H9 (cell line): ENCODE measurements at regions not wholly inside any gene's neighbourhood (a gene's known extent, or its start where the extent isn't known, plus 50 kb on each side); places are given as distances from the start of the nearest gene placed in this dataset.

Experiments
- DNase-seq: peaks from one replicate; pipeline ENCODE4 v3.0.0-alpha.2; 2017
- H2AFZ ChIP-seq: one replicate; pipeline ENCODE4 v1.6.1; 2013; ENCODE audit warnings: mild to moderate bottlenecking, low read length, control low read depth, moderate library complexity
- H2AK5ac ChIP-seq: 2 replicates; pipeline ENCODE4 v1.6.1; 2013; ENCODE audit warnings: low read length, control low read depth, mixed read lengths; ENCODE audit not compliant: insufficient read length
- H2BK120ac ChIP-seq: one replicate; pipeline ENCODE4 v1.6.1; 2013; ENCODE audit warnings: low read depth, mild to moderate bottlenecking, low read length, control low read depth, inconsistent platforms; ENCODE audit not compliant: poor library complexity, severe bottlenecking
- H2BK12ac ChIP-seq: 2 replicates; pipeline ENCODE4 v1.6.1; 2013; ENCODE audit warnings: low read length, control low read depth, mixed read lengths, low read depth; ENCODE audit not compliant: insufficient read length
- H2BK15ac ChIP-seq: 2 replicates; pipeline ENCODE4 v1.6.1; 2013; ENCODE audit warnings: low read depth, low read length, control low read depth
- H2BK20ac ChIP-seq: one replicate; pipeline ENCODE4 v1.6.1; 2013; ENCODE audit warnings: low read depth, mild to moderate bottlenecking, low read length, control low read depth, inconsistent platforms; ENCODE audit not compliant: poor library complexity, severe bottlenecking
- H2BK5ac ChIP-seq: 2 replicates; pipeline ENCODE4 v1.6.1; 2013; ENCODE audit warnings: low read length, control low read depth, mixed read lengths; ENCODE audit not compliant: insufficient read length
- H3K14ac ChIP-seq: 2 replicates; pipeline ENCODE4 v1.6.1; 2013; ENCODE audit warnings: low read length, control low read depth; ENCODE audit not compliant: insufficient read depth
- H3K18ac ChIP-seq: 2 replicates; pipeline ENCODE4 v1.6.1; 2013; ENCODE audit warnings: low read depth, mild to moderate bottlenecking, mixed read lengths, low read length, control low read depth; ENCODE audit not compliant: insufficient read length
- H3K23ac ChIP-seq: 2 replicates; pipeline ENCODE4 v1.6.1; 2013; ENCODE audit warnings: low read length, control low read depth, mixed read lengths, low read depth; ENCODE audit not compliant: insufficient read length
- H3K23me2 ChIP-seq: 2 replicates; pipeline ENCODE4 v1.6.1; 2013; ENCODE audit warnings: low read depth, mild to moderate bottlenecking, mixed read lengths, low read length, control low read depth; ENCODE audit not compliant: insufficient read length, poor library complexity, severe bottlenecking
- H3K27ac ChIP-seq: 2 replicates; pipeline ENCODE4 v1.5.1; 2013; ENCODE audit warnings: low read length, control low read depth, mixed read lengths, low read depth; ENCODE audit not compliant: insufficient read length
- H3K27me3 ChIP-seq: 2 replicates; pipeline ENCODE4 v1.6.1; 2013; ENCODE audit warnings: low read length, control low read depth, inconsistent platforms; ENCODE audit not compliant: insufficient read depth
- H3K4ac ChIP-seq: 2 replicates; pipeline ENCODE4 v1.6.1; 2013; ENCODE audit warnings: low read depth, mild to moderate bottlenecking, control low read depth, inconsistent platforms, low read length, moderate library complexity
- H3K4me1 ChIP-seq: 2 replicates; pipeline ENCODE4 v1.6.1; 2013; ENCODE audit warnings: low read length, control low read depth, inconsistent platforms; ENCODE audit not compliant: insufficient read depth
- H3K4me2 ChIP-seq: 2 replicates; pipeline ENCODE4 v1.6.1; 2013; ENCODE audit warnings: low read length, control low read depth, mixed read lengths; ENCODE audit not compliant: insufficient read length, insufficient read depth
- H3K56ac ChIP-seq: 2 replicates; pipeline ENCODE4 v1.6.1; 2013; ENCODE audit warnings: low read depth, mild to moderate bottlenecking, mixed read lengths, low read length, control low read depth; ENCODE audit not compliant: insufficient read length
- H3K79me1 ChIP-seq: 2 replicates; pipeline ENCODE4 v1.6.1; 2013; ENCODE audit warnings: low read depth, mild to moderate bottlenecking, moderate library complexity, low read length, control low read depth, inconsistent platforms; ENCODE audit not compliant: insufficient read depth, poor library complexity, severe bottlenecking
- H3K79me2 ChIP-seq: 2 replicates; pipeline ENCODE4 v1.6.1; 2013; ENCODE audit warnings: low read length, control low read depth, inconsistent platforms; ENCODE audit not compliant: insufficient read depth
- H3K9ac ChIP-seq: 2 replicates; pipeline ENCODE4 v1.6.1; 2013; ENCODE audit warnings: low read length, control low read depth, mixed read lengths; ENCODE audit not compliant: insufficient read length; ENCODE audit errors: extremely low read depth
- H3K9me3 ChIP-seq: one replicate; pipeline ENCODE4 v1.6.1; 2013; ENCODE audit warnings: low read depth, low read length, inconsistent platforms; ENCODE audit not compliant: control insufficient read depth
- H3T11ph ChIP-seq: one replicate; pipeline ENCODE4 v1.6.1; 2013; ENCODE audit warnings: mild to moderate bottlenecking, low read length, control low read depth, inconsistent platforms
- H4K20me1 ChIP-seq: one replicate; pipeline ENCODE4 v1.6.1; 2013; ENCODE audit not compliant: control insufficient read depth, insufficient read length, insufficient read depth
- H4K5ac ChIP-seq: 2 replicates; pipeline ENCODE4 v1.6.1; 2013; ENCODE audit warnings: low read depth, mild to moderate bottlenecking, mixed read lengths, low read length, control low read depth; ENCODE audit not compliant: insufficient read length
- H4K8ac ChIP-seq: replicated peaks from 2 replicates; pipeline ENCODE4 v1.6.1; 2013; ENCODE audit warnings: low read length, control low read depth, mixed read lengths, low read depth; ENCODE audit not compliant: insufficient read length
- H4K91ac ChIP-seq: 2 replicates; pipeline ENCODE4 v1.6.1; 2013; ENCODE audit warnings: low read depth, mild to moderate bottlenecking, moderate library complexity, mixed read lengths, low read length, control low read depth; ENCODE audit not compliant: insufficient read length
- H3K27ac Mint-ChIP-seq, 3 experiments: 2 replicates in 2 of 3; 3 replicates in 1 of 3; pipeline ENCODE4 v1.8.0; 2020 to 2021; ENCODE audit warnings: mixed read lengths in 3 of 3, mild to moderate bottlenecking in 1 of 3, moderate library complexity in 1 of 3
- H3K27me3 Mint-ChIP-seq: 2 replicates; pipeline ENCODE4 v1.8.0; 2021; ENCODE audit warnings: low read depth, mild to moderate bottlenecking, moderate library complexity, mixed read lengths
- H3K36me3 Mint-ChIP-seq, 3 experiments: 2 replicates in 2 of 3; 3 replicates in 1 of 3; pipeline ENCODE4 v1.8.0; 2020 to 2021; ENCODE audit warnings: low read depth in 3 of 3, mixed read lengths in 3 of 3; ENCODE audit not compliant: insufficient read depth in 1 of 3
- H3K4me1 Mint-ChIP-seq, 2 experiments: 2 replicates each; pipeline ENCODE4 v1.8.0; 2020; ENCODE audit warnings: mixed read lengths in 2 of 2
- H3K4me3 Mint-ChIP-seq, 2 experiments: 2 replicates in 1 of 2; 3 replicates in 1 of 2; pipeline ENCODE4 v1.8.0; 2020 to 2021; ENCODE audit warnings: mild to moderate bottlenecking in 2 of 2, mixed read lengths in 2 of 2, moderate library complexity in 1 of 2
- H3K9me3 Mint-ChIP-seq, 2 experiments: 2 replicates in 1 of 2; 3 replicates in 1 of 2; pipeline ENCODE4 v1.8.0; 2020; ENCODE audit warnings: mild to moderate bottlenecking in 2 of 2, mixed read lengths in 2 of 2, moderate library complexity in 1 of 2
- CTCF ChIP-seq: fragments of 200-600 bp; sonication (generic); conservative IDR thresholded peaks from 3 replicates; pipeline ENCODE4 v1.8.0; 2021; ENCODE audit warnings: antibody characterized with exemption, mild to moderate bottlenecking
- WGBS: extraction: QIAGEN DNeasy Blood & Tissue Kit; methylation state at CpG from one replicate; pipeline ENCODE4 v1.1.7; 2013; ENCODE audit warnings: missing lambda C conversion rate, low lambda C conversion rate, mixed read lengths; ENCODE audit not compliant: insufficient read length; ENCODE audit errors: extremely low coverage; 5-methylcytosine and 5-hydroxymethylcytosine counted together

GRCh38 chr15:63439536-63440264 is 58.1 kb upstream of the CA12 start:
- WGBS, result no CpG with 5 or more reads among the region's 7 CpGs
- H2AK5ac ChIP-seq, result no peak overlapping the region

More at GRCh38 chr15:63439536-63440264, 58.1 kb upstream of the CA12 start:
- Histone ChIP-seq H3K14ac (no peak overlapping the region; the same call in 1 of the 2 replicates), H3K4me2 (no peak overlapping the region), H3K27ac (no peak overlapping the region), H4K20me1 (no peaks in the 10 kb centered on the region), H4K8ac (no peak overlapping the region), H3K4me1 (peaks cover 14% of the 10 kb centered on the region), H3K56ac (no peak overlapping the region), H2BK15ac (no peak overlapping the region), H2BK12ac (no peak overlapping the region), H3K27me3 (no peaks in the 10 kb centered on the region), H4K91ac (no peak overlapping the region), H3K9ac (no peak overlapping the region), H2BK20ac (no peak overlapping the region), H3K23ac (no peak overlapping the region), H3K79me2 (no peaks in the 10 kb centered on the region), H3K23me2 (peaks cover 5% of the 10 kb centered on the region), H2BK5ac (no peak overlapping the region), H4K5ac (no peak overlapping the region), H2BK120ac (no peak overlapping the region), H3T11ph (no peak overlapping the region), H2AFZ (no peak overlapping the region), H3K4ac (no peak overlapping the region), H3K18ac (no peak overlapping the region), H3K79me1 (no peaks in the 10 kb centered on the region), H3K9me3 (no peaks in the 10 kb centered on the region)
- no peak overlapping the region; a peak in 1 of 7 replicates for H3K27ac Mint-ChIP-seq
- H3K4me1 Mint-ChIP-seq, result peaks cover 31 to 35% of the 10 kb centered on the region in 2 experiments
- DNase-seq, result no peak
- TF ChIP-seq CTCF, result no peak
- H3K27me3 Mint-ChIP-seq, result peaks cover 7% of the 10 kb centered on the region
- H3K36me3 Mint-ChIP-seq, result no peaks in the 10 kb centered on the region; a peak in 1 of 7 replicates
- H3K9me3 Mint-ChIP-seq, result no peaks in the 10 kb centered on the region
- no peak overlapping the region for H3K4me3 Mint-ChIP-seq
